OCI-LY1 (cell line): ENCODE measurements at regions not wholly inside any gene's neighbourhood (a gene's known extent, or its start where the extent isn't known, plus 50 kb on each side); places are given as distances from the start of the nearest gene placed in this dataset.
"Not testable (repeated sequence)": the region's sequence is repeated elsewhere in the genome, so short reads cannot be mapped to it uniquely, and the experiment has no call there.

Experiments used
- H2AFZ ChIP-seq: fragments of 200-600 bp; sonication (generic), shearing (Covaris generic); 2 replicates; pipeline ENCODE4 v1.6.0; 2014; ENCODE audit warnings: antibody characterized with exemption, mild to moderate bottlenecking, low read length
- H3F3A ChIP-seq: fragments of 200-600 bp; sonication (generic), shearing (Covaris generic); 2 replicates; pipeline ENCODE4 v1.6.0; 2014; ENCODE audit warnings: mild to moderate bottlenecking, antibody characterized with exemption, low read length, moderate library complexity; ENCODE audit not compliant: insufficient read depth
- H3K27ac ChIP-seq: fragments of 200-600 bp; sonication (generic); 2 replicates; pipeline ENCODE4 v1.5.1; 2014; ENCODE audit warnings: low read length, mixed run types, mild to moderate bottlenecking, low read depth; ENCODE audit not compliant: poor library complexity, severe bottlenecking
- H3K27me3 ChIP-seq: fragments of 200-600 bp; sonication (generic); 2 replicates; pipeline ENCODE4 v1.6.0; 2014; ENCODE audit warnings: antibody characterized with exemption, mild to moderate bottlenecking, low read length, moderate library complexity; ENCODE audit not compliant: insufficient read depth
- H3K36me3 ChIP-seq: fragments of 200-600 bp; sonication (generic); 2 replicates; pipeline ENCODE4 v1.6.1; 2014; ENCODE audit warnings: mild to moderate bottlenecking, antibody characterized with exemption, low read length, moderate library complexity, mixed read lengths; ENCODE audit not compliant: insufficient read depth
- H3K4me1 ChIP-seq: fragments of 200-600 bp; sonication (generic); 2 replicates; pipeline ENCODE4 v1.5.1; 2014; ENCODE audit warnings: mild to moderate bottlenecking, low read length, moderate library complexity; ENCODE audit not compliant: insufficient read depth, severe bottlenecking
- H3K4me2 ChIP-seq: fragments of 200-600 bp; sonication (generic), shearing (Covaris generic); 2 replicates; pipeline ENCODE4 v1.6.1; 2014; ENCODE audit warnings: low read length
- H3K4me3 ChIP-seq: fragments of 200-600 bp; sonication (generic); 2 replicates; pipeline ENCODE4 v1.5.1; 2014; ENCODE audit warnings: low read length, low read depth, mild to moderate bottlenecking, mixed read lengths; ENCODE audit not compliant: poor library complexity, severe bottlenecking
- H3K79me2 ChIP-seq: fragments of 200-600 bp; shearing (Covaris generic); 2 replicates; pipeline ENCODE4 v1.6.1; 2016; ENCODE audit warnings: mixed run types, low read length, mixed read lengths; ENCODE audit not compliant: insufficient read depth
- H3K9ac ChIP-seq: fragments of 200-600 bp; sonication (generic), shearing (Covaris generic); 2 replicates; pipeline ENCODE4 v1.6.1; 2014; ENCODE audit warnings: mild to moderate bottlenecking, low read length, mixed read lengths
- H3K9me2 ChIP-seq: fragments of 200-600 bp; sonication (generic), shearing (Covaris generic); 2 replicates; pipeline ENCODE4 v1.6.1; 2014; ENCODE audit warnings: low read depth, mild to moderate bottlenecking, low read length, mixed read lengths
- H3K9me3 ChIP-seq: fragments of 200-600 bp; shearing (Covaris generic); 2 replicates; pipeline ENCODE4 v1.6.1; 2014; ENCODE audit warnings: low read length, mixed read lengths
- H4K20me1 ChIP-seq: fragments of 200-600 bp; sonication (generic), shearing (Covaris generic); 2 replicates; pipeline ENCODE4 v1.6.0; 2016; ENCODE audit warnings: mild to moderate bottlenecking, low read length; ENCODE audit not compliant: insufficient read depth
- CTCF ChIP-seq: fragments of 200-600 bp; sonication (generic), shearing (Covaris generic); IDR thresholded peaks from 2 replicates; pipeline ENCODE4 v1.5.1; 2017; ENCODE audit warnings: mild to moderate bottlenecking, antibody characterized with exemption, low read length, moderate library complexity, mixed read lengths
- EZH2 ChIP-seq: fragments of 200-600 bp; sonication (generic), shearing (Covaris generic); IDR thresholded peaks from 2 replicates; pipeline ENCODE4 v1.8.0; 2017; ENCODE audit warnings: borderline replicate concordance, mixed run types, mild to moderate bottlenecking, antibody characterized with exemption, low read length, moderate library complexity, mixed read lengths

DNA sequence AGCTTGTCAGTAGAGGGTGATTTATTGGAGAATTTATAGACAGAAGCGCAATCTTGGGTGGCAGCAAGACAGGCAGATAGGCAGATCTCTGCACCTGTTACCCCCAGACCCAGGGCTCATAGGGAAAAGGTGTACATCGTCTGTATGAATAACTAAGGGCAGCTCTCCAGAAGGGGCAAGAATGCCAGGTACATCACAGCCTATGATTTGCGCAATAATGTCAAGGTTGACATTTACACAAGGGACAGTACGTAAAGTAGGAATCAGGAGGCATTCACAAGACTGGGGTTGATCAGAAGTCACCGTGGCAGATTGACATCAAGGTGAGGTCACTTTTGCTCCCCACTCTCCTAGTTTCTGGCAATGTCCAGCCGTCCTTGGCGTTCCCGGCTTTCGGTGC is 524.1 kb downstream of the TRIML1 start:
- no peaks in the 10 kb centered on the region for H3K79me2 ChIP-seq
- H3K4me1 ChIP-seq, result no peaks in the 10 kb centered on the region
- no peaks in the 10 kb centered on the region for H3K9me2 ChIP-seq
- H3K4me3 ChIP-seq, result no peak overlapping the region
- no peaks in the 10 kb centered on the region for H3K36me3 ChIP-seq
- H2AFZ ChIP-seq, result no peak overlapping the region
- TF ChIP-seq EZH2 (no peak), CTCF (no peak)
- H3F3A ChIP-seq, result no peaks in the 10 kb centered on the region
- H4K20me1 ChIP-seq, result no peaks in the 10 kb centered on the region
- H3K9me3 ChIP-seq, result no peaks in the 10 kb centered on the region
- H3K9ac ChIP-seq, result no peak overlapping the region
- H3K4me2 ChIP-seq, result no peak overlapping the region
- H3K27me3 ChIP-seq, result no peaks in the 10 kb centered on the region
- no peak overlapping the region for H3K27ac ChIP-seq

GRCh38 chr4:188665491-188666457 is 526.5 kb downstream of the TRIML1 start:
- H3K27me3 ChIP-seq, result no peaks in the 10 kb centered on the region
- no peaks in the 10 kb centered on the region for H3K79me2 ChIP-seq
- no peaks in the 10 kb centered on the region for H3K36me3 ChIP-seq
- no peak overlapping the region for H3K4me3 ChIP-seq
- no peak overlapping the region for H2AFZ ChIP-seq
- no peak overlapping the region for H3K4me2 ChIP-seq
- no peaks in the 10 kb centered on the region for H3F3A ChIP-seq
- no peaks in the 10 kb centered on the region for H3K9me3 ChIP-seq
- TF ChIP-seq CTCF (no peak), EZH2 (no peak)
- H3K4me1 ChIP-seq, result no peaks in the 10 kb centered on the region
- no peak overlapping the region for H3K27ac ChIP-seq
- H4K20me1 ChIP-seq, result no peaks in the 10 kb centered on the region
- H3K9me2 ChIP-seq, result no peaks in the 10 kb centered on the region
- no peak overlapping the region for H3K9ac ChIP-seq

- not testable (repeated sequence) for H2AFZ ChIP-seq, H3F3A ChIP-seq, H3K79me2 ChIP-seq, H3K9me2 ChIP-seq, H3K36me3 ChIP-seq, H3K9ac ChIP-seq, H3K27ac ChIP-seq, H3K4me1 ChIP-seq, H3K9me3 ChIP-seq, H4K20me1 ChIP-seq, H3K27me3 ChIP-seq, H3K4me2 ChIP-seq, H3K4me3 ChIP-seq
Measured at GRCh38 chr4:188678691-188679090, 539.5 kb downstream of the TRIML1 start.
